ENCODE measurements at regions not wholly inside any gene's neighbourhood (a gene's known extent, or its start where the extent isn't known, plus 50 kb on each side); places are given as distances from the start of the nearest gene placed in this dataset.

DNA sequence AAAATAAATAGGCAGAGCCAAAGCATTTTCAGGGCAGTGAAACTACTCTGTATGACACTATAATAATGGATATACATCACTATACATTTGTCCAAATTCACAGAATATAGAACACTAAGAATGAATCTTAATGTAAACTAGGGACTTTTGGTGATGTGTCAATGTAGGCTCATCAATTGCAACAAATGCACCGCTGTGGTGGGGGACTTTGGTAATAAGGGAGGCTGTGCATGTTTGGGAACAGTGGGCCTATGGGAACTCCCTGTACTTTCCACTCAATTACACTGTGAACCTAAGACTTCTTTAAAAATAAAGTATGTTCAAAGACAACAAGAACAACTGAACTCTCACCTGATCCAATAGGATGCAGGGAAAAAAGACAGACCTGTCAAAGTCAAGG, 220.7 kb downstream of the CMPK2 start:
- H3K4me3 ChIP-seq: no peak overlapping the region
- H3K4me1 ChIP-seq: no peaks in the 10 kb centered on the region
- no peak overlapping the region for H3K27ac ChIP-seq
- TF ChIP-seq POLR2A (IDR thresholded peaks at IDR 0.05): no peak
- TF ChIP-seq, protein P1, sequence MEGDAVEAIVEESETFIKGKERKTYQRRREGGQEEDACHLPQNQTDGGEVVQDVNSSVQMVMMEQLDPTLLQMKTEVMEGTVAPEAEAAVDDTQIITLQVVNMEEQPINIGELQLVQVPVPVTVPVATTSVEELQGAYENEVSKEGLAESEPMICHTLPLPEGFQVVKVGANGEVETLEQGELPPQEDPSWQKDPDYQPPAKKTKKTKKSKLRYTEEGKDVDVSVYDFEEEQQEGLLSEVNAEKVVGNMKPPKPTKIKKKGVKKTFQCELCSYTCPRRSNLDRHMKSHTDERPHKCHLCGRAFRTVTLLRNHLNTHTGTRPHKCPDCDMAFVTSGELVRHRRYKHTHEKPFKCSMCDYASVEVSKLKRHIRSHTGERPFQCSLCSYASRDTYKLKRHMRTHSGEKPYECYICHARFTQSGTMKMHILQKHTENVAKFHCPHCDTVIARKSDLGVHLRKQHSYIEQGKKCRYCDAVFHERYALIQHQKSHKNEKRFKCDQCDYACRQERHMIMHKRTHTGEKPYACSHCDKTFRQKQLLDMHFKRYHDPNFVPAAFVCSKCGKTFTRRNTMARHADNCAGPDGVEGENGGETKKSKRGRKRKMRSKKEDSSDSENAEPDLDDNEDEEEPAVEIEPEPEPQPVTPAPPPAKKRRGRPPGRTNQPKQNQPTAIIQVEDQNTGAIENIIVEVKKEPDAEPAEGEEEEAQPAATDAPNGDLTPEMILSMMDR (IDR thresholded peaks at IDR 0.05): no peak
- H3K27me3 ChIP-seq: no peaks in the 10 kb centered on the region
- WGBS, 2 donors: 87 to 100% methylated on average over 1 of the region's 1 CpG
- no peaks in the 10 kb centered on the region for H3K9me3 ChIP-seq
- no peak for DNase-seq
- no peaks in the 10 kb centered on the region for H3K36me3 ChIP-seq
- intact Hi-C loops (cut with DNase I): no loop called here

DNA sequence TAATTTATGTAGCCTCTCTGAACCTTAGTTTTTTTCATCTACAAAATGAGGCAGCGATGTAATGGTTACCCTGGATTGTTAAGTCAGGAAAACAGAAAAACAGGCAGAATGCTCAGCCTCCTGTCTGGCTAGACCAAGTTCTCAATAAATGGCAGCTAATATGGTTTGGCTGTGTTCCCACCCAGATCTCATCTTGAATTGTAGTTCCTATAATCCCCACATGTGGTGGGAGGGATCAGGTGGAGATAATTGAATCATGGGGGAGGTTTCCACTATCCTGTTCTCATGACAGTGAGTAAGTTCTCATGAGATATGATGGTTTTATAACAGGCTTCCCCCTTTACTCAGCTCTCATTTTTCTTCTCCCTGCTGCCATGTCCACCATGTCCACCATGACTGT, 220.0 kb downstream of the CMPK2 start:
- DNase-seq: no peak
- no peak overlapping the region for H3K27ac ChIP-seq
- H3K9me3 ChIP-seq: no peaks in the 10 kb centered on the region
- intact Hi-C loops (cut with DNase I): no loop called here
- H3K4me1 ChIP-seq: no peaks in the 10 kb centered on the region
- no peaks in the 10 kb centered on the region for H3K36me3 ChIP-seq
- 80 to 100% methylated on average over 1 of the region's 1 CpG for WGBS, 2 donors
- no peak overlapping the region for H3K4me3 ChIP-seq
- TF ChIP-seq, protein P1 (IDR thresholded peaks at IDR 0.05): no peak
- no peak for TF ChIP-seq POLR2A (IDR thresholded peaks at IDR 0.05)
- H3K27me3 ChIP-seq: no peaks in the 10 kb centered on the region

DNA sequence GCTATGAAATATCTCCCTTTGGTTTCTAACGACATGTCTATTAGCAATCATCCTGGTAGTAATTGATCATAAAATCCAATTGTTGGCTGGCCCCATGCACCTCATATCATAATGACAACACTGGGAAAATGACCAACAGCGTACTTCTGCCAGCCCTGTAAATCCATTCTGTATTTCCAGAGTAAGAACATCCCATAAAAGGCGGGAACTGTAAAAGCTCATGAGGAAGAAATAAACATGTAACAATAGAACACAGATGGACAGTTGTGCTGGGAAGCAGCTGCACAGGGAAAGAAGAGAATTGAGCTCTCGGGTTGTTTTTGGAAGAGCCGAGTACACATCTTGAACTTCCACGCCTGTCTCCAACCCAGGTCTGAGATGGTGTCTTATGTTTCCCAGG, 218.7 kb downstream of the CMPK2 start:
- WGBS, 2 donors: 74 to 75% methylated on average over 6 of the region's 6 CpGs
- no peak for DNase-seq
- TF ChIP-seq POLR2A (IDR thresholded peaks at IDR 0.05): no peak
- TF ChIP-seq, protein P1 (IDR thresholded peaks at IDR 0.05): no peak
- no peaks in the 10 kb centered on the region for H3K9me3 ChIP-seq
- no peak overlapping the region for H3K4me3 ChIP-seq
- intact Hi-C loops (cut with DNase I): no loop called here
- no peaks in the 10 kb centered on the region for H3K27me3 ChIP-seq
- H3K36me3 ChIP-seq: no peaks in the 10 kb centered on the region
- H3K4me1 ChIP-seq: no peaks in the 10 kb centered on the region
- no peak overlapping the region for H3K27ac ChIP-seq

DNA sequence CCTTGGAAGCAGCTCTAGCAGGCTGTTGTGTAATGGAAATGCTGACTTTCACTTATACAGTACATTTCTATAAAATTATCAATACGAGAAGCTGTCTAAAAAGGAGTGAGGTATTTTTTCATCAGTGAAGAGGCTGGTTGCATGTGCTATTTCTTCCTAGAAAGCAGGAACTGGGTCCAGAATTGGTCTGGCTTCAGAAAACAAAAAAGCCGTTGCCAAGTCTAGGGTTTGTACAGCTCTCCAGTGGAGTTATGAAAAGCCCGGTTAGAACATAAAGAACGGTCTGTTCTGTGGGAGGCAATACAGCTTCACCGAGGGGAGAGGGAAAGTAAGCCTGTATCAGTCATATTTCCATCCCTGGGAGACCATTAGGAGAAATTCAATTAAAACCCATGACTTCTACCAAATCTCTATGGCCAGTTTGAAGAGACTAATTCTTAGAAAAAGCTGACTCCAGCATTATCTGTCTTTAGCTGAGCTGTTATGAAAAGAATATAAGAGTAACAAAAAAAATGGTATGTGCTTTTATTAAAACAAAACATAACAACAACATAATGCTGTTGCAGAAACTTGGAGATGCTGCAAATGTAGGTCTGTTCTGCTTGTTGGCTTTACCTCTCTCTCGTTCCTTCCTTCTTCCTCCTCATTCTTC, 217.0 kb downstream of the CMPK2 start:
- no peaks in the 10 kb centered on the region for H3K27me3 ChIP-seq
- DNase-seq: no peak
- H3K9me3 ChIP-seq: no peaks in the 10 kb centered on the region
- 57 to 64% methylated on average over 6 of the region's 6 CpGs for WGBS, 2 donors
- H3K4me1 ChIP-seq: no peaks in the 10 kb centered on the region
- intact Hi-C loops (cut with DNase I): no loop called here
- TF ChIP-seq, protein P1 (IDR thresholded peaks at IDR 0.05): no peak
- TF ChIP-seq POLR2A (IDR thresholded peaks at IDR 0.05): no peak
- no peak overlapping the region for H3K27ac ChIP-seq
- H3K36me3 ChIP-seq: no peaks in the 10 kb centered on the region
- no peak overlapping the region for H3K4me3 ChIP-seq

DNA sequence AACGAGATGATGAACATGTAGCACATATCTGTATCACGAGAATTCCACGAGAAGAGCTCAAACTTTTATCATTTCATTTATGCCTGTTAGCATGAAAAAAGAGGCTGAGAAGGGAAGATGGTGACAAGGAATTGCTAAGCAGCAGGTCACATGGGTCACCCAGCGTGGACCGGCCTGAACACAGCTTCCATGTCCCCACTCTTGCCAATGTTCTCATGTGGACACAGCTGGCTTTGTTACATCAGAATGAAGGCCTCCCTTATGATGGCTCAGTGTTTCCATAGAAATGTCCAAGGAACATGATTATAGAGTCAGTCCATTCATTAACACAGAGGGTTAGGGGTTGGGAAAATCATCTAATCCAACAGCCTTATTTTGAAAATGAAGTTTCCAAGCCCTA, 215.4 kb downstream of the CMPK2 start:
- intact Hi-C loops (cut with DNase I): no loop called here
- no peak overlapping the region for H3K27ac ChIP-seq
- no peaks in the 10 kb centered on the region for H3K36me3 ChIP-seq
- H3K9me3 ChIP-seq: no peaks in the 10 kb centered on the region
- H3K27me3 ChIP-seq: no peaks in the 10 kb centered on the region
- H3K4me1 ChIP-seq: no peaks in the 10 kb centered on the region
- 67 to 78% methylated on average over 5 of the region's 5 CpGs for WGBS, 2 donors
- no peak for DNase-seq
- TF ChIP-seq, protein P1 (IDR thresholded peaks at IDR 0.05): no peak
- no peak for TF ChIP-seq POLR2A (IDR thresholded peaks at IDR 0.05)
- no peak overlapping the region for H3K4me3 ChIP-seq

Measured in esophagus squamous epithelium (tissue), 5 donors.